ENCODE measurements at regions not wholly inside any gene's neighbourhood (a gene's known extent, or its start where the extent isn't known, plus 50 kb on each side); places are given as distances from the start of the nearest gene placed in this dataset.

DNA sequence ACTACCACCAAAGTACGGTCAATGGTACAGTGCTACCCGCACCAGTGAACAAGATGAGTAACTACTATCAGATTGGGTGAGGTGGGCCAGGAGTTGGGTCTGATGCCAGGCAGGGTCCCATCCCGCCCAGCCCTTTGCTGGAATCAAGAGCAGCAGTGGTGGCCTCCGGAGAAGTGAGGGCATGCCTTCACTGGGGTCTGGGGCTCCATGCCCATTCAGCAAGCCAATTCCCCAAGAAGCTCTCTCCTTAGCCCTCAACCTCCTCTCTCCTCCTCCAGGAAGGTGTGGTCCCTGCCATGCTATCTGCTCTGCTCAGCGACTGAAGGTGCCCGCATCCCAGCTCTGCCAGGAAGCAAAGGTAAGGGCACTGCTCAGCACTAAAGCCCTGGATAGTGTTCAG is 62.7 kb upstream of the CPLX2 start:
- no peak for DNase-seq

GRCh38 chr5:175809531-175810121 is 61.8 kb upstream of the CPLX2 start:
- DNase-seq: no peak

- no peak for DNase-seq
Measured at GRCh38 chr5:175810457-175810856, 60.9 kb upstream of the CPLX2 start.

- DNase-seq: no peak
Measured at GRCh38 chr5:175811589-175811988, 59.8 kb upstream of the CPLX2 start.

DNA sequence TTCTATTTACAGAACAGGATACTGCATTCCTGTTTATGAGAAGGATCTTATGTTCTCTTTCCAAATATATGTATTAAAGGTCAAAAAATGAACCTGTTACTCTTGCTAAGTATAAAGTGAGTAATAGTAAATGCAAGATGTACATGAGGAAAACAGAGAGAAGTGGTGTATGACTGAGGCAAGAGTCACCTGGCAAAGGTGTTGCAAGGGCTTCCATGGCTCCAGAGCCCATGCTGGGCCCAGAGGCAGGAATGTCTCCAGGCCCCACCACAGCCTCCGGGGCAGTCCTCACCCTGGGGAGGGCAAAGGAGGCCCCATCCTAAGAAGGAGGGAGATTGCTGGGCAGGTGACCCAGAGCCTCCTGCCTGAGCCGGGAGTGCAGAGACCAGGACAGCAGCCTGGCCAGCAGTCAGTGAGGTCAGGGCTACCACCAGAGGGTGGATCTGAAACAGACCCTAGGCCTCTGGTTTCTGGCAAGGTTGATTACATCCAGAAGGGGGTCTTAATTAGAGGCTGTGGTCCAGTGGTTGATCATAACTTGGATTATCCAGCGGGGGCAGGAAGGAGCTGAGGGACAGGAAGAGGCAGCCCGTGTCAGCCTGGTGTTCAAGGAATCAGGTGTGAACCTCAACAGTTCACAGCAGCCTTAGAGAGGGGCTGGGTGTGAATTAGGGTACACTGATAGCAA is 57.3 kb upstream of the CPLX2 start:
- no peak for DNase-seq

DNA sequence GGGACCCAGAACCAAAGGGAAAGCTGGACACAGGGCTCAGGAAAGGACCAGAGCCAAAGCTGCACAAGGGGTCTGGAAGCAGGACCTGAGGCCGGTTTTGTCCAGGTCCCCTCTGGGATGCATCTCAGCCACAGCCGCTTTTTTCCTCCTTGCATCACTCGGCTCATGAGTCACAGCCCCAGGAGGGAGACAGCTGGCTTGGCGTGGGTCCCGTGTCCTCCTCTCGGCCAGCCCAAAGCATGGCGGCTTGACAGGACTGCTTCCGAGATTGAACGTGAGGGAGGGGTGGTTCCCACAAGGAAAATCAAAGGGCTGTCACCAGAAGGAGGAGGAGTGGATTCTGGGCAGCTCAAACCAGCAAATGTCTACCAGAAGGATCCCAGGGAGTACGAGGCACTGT is 56.7 kb upstream of the CPLX2 start:
- DNase-seq: no peak

GRCh38 chr5:175815126-175815913 is 56.1 kb upstream of the CPLX2 start:
- no peak for DNase-seq

GRCh38 chr5:175816348-175816747 is 55.0 kb upstream of the CPLX2 start:
- no peak for DNase-seq

DNA sequence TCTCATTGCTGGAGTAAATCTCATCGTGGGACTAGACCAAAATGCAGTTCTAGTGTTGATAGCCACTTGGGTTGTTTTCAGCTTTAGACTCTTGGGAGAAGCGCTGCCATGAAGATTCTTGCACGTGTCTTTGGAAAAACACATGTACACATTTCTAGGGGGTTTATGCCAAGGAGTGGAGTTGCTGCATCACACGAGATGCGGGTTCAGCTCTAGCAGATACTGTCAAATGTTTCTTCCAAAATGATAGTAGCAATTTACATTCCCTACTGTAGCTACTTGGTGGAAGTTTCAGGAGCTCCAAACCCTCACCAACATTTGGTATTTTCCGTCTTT is 52.3 kb upstream of the CPLX2 start:
- no peak for DNase-seq

- no peak for DNase-seq
Measured at GRCh38 chr5:175820230-175820629, 51.1 kb upstream of the CPLX2 start.
